A172 (cell line): ENCODE measurements at regions not wholly inside any gene's neighbourhood (a gene's known extent, or its start where the extent isn't known, plus 50 kb on each side); places are given as distances from the start of the nearest gene placed in this dataset.
"Not testable (repeated sequence)": the region's sequence is repeated elsewhere in the genome, so short reads cannot be mapped to it uniquely, and the experiment has no call there.

ENCODE experiments used
- DNase-seq: peaks from one replicate; pipeline ENCODE4 v3.0.0-alpha.2; 2015; ENCODE audit warnings: low spot score

DNA sequence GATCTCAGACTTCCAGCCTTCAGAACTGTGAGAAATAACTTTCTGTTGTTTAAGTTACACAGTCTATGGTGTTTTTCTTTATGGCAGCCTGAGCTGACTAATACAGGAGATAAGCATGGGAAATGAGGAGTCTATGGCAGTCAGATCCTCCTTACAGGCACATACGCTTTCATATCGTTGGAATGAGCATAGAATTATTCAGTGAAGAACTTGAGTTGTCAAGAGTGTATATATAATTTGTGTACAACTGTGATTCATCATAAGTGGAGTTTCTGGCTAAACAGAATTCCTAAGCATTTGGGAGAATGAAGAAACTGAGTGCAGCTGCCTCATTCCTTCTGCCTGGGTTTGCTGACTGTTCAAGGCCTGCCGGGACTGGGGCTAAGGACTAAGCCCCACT, 516.7 kb downstream of the ADRA2A start:
- no peak for DNase-seq

- DNase-seq = no peak
Measured at GRCh38 chr10:111595173-111595572, 518.3 kb downstream of the ADRA2A start.

GRCh38 chr10:111598433-111599059, 521.7 kb downstream of the ADRA2A start:
- peak; percentile 32 for DNase-seq

- no peak for DNase-seq
Measured at GRCh38 chr10:111599943-111600342, 523.1 kb downstream of the ADRA2A start.

DNA sequence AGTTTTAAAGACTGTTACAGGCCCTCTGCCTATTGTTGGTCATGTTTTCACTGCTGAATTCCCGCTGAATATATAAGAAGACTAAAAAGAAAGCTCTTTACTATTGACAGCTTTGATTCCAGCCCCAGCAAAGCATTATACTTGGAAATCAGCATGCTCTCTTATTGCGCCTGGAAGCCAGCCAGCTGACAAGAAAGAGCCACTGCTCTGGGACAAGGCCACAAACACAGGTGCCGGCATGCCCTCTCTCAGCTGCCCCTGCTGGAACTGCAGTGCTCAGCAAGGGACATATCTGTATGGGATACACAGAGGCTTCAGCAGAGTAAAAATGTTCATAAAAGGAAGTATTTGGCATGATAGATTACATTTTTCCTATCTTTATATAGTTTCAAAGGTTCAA, 523.9 kb downstream of the ADRA2A start:
- DNase-seq = no peak

DNA sequence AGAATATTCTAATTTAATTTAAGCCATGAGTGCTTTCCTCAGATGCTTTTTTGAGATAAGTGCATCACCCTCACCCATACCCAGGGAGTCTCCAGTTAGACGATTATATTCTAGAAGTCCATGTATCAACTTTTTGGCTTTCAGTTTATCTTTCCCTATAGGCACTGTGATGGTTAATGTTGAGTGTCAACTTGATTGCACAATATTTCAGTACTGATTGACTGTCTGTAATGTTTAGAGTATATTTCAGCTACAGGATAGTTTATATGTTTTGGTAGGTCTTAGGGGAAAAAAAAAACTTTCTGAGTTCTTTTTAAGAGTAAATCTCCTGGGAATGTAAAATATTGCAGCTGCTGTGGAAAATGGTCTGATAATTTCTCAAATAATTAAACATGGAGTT, 535.4 kb downstream of the ADRA2A start:
- DNase-seq = no peak

GRCh38 chr10:111634191-111634590, 549.4 kb downstream of the GPAM start:
- DNase-seq = no peak

DNA sequence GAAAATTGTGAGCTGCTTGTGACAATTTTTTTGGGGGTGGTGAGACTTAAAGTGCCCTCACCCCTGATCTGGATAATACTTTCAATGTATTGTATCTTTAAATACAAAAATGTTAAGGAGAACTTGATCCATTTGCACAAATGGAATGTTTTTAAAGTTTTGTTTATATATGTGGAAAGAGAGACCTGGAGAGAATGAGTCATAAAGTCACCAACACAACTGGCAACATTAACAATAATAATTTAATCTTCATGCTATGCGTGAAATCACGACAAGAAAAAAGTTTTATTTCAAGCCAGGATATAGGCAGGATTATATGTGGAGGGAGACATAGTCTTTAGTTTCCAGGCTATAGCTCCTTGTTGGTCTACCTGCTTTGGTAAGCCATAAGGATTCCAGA, 537.5 kb downstream of the GPAM start:
- no peak for DNase-seq

DNA sequence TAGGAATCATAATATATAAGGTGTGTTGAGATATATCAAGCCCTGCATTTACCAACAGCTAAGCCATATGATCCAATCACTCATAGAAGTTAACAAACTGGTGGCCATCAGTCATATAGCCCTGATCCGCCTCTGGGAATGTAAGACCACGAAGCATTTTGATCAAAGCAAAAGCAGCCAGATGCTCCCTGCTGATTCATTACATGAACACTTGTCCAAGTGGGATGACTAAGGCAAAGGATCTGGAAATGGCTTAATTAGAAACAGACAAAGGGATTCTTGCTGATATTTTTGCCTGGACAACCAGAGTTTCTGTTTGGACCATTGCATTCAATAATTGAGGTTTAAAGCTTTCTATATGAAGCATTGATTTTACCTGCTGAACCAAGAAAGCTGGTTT, 535.5 kb downstream of the GPAM start:
- DNase-seq = no peak

DNA sequence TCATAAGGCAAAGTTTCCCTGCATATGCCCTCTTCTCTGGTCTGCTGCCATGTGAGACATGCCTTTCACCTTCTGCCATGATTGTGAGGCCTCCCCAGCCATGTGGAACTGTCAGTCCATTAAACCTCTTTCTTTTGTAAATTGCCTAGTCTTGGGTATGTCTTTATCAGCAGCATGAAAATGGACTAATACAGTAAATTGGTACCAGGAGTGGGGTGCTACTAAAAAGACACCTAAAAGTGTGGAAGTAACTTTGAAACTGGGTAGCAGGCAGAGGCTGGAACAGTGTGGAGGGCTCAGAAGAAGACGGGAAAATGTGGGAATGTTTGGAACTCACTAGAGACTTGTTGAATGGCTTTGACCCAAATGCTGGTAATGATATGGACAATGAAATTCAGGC, 534.5 kb downstream of the GPAM start:
- not testable (repeated sequence) for DNase-seq

GRCh38 chr10:111650088-111650487, 533.5 kb downstream of the GPAM start:
- DNase-seq = no peak

GRCh38 chr10:111656066-111656465, 527.5 kb downstream of the GPAM start:
- DNase-seq = no peak

DNA sequence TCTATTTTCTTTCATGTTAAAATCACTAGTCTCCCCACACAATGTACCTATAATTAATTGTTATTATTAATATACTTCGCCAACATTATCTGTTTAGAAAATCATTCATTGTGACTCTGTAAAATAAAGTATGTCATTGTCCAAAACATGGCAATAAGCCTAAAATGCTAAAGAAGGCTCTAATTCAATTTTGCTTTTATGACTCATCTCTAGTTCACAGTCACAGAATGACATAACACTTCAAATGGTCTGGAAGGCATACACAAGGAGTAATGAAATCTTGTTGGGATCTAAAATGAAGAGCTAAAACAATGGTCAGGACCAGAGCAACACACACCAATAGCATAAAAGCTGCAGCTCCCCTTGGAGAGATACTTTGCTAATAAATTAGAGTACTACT, 505.8 kb downstream of the GPAM start:
- no peak for DNase-seq

DNA sequence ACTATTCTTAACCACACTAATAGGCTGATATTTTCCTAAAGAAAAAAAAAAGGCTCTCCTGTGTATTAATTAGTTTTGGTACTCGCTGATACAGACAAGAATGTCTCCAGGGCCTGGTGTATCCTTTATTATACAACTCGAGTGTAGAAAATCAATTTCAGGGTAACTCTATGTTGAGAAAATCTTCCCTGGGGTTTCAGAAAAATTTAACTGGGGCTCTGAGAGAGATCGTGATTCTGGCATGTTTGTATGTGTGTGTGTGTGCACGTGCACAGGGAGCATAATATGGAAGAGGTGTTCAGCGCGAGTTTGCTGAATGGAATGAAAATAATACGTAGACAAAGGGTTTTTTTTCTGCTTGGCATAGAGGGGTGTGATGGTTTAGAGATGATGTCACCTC, 496.8 kb downstream of the GPAM start:
- DNase-seq = no peak

- no peak for DNase-seq
Measured at GRCh38 chr10:111698711-111699110, 484.9 kb downstream of the GPAM start.

DNA sequence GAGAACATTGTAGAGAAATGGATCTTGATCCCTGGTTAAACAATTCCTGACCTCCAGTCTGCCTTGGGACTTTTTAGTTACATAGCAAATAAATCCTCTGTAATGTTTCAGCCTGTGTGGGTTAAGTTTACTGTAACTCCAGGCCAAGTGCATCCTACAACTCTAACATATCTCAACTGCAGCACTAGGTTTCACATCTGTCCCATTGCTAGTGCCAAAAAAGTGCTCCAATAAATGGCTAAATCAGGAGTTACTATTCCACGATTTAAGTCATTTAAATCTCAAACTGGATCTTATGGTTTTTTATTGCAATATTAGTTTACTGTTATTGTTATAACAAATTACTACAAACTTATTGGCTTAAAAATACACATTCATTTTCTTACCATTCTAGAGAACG, 479.6 kb downstream of the GPAM start:
- no peak for DNase-seq

DNA sequence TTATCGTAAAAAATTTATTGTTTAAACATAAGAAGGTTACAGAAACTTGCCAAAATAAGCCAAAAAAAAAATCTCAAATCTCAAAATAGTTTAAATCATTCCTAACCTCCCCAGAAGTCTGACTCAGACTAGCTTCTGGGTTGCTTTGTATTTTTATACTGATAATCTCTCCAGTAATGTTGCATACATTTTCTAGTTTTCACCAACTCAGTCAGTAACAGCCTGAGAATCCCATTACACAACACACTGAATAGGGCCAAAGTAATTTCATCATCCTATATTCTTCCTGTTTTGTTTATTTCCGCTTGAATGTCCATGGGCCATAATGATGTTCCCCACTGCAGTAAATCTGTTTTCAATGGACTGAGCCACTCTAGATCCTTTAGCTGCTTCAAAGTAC, 478.5 kb downstream of the GPAM start:
- no peak for DNase-seq

DNA sequence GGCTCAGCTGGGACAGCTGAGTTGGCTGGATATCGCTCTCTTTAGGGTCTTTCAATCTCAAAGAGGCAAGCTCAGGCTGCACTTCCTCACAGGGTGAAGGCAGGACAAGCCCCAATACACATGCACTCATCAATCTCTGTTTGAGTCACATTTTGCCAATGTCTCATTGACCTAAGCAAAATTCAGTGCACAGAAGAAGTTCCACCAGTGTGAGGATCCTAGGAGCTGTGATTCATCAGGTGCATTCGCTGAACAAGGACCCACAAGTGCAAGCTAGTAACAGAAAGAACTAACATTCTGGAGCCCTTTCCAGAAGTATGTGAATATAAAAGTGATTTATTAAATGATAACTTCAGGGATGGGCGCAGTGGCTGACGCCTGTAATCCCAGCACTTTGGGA, 477.2 kb downstream of the GPAM start:
- no peak for DNase-seq

GRCh38 chr10:111707076-111707475, 476.5 kb downstream of the GPAM start:
- no peak for DNase-seq

DNA sequence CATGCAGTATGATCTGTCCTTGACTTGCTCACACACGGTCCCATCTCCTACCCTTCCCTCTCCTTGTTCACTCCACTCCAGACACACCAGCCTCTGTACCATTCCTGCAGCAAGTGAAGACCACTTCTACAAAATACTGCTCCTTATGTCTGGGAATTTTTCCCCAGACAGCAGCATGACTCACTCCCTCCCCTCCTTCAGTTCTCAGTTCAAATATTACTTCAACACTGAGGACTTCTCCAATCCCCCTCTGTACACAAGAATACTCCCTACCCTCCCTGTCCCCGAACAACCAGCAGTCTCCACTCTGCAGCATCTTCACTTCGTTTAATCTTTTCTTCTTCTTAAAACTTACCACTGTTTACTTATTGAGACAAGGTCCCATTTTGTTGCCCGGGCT, 474.0 kb downstream of the GPAM start:
- no peak for DNase-seq

DNA sequence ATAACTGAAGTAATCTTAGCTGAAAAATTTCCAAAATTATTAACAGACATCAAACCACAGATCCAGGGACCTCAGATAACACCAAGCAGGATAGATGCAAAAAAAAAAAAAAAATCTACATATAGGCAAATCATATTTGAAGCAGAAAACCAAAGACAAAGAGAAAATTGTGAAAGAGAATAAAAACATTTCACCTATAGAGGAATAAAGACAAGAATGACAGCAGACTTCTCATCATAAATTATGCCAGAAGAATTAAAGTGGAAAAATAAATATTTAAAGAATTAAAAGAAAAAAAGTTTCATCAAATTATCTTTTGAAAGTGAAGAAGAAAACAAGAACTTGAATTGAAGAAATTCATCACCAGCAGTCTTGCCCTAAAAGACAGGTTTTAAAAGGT, 467.5 kb downstream of the GPAM start:
- no peak for DNase-seq

- no peak for DNase-seq
Measured at GRCh38 chr10:111724121-111724520, 459.4 kb downstream of the GPAM start.

GRCh38 chr10:111725050-111725449, 458.5 kb downstream of the GPAM start:
- no peak for DNase-seq

DNA sequence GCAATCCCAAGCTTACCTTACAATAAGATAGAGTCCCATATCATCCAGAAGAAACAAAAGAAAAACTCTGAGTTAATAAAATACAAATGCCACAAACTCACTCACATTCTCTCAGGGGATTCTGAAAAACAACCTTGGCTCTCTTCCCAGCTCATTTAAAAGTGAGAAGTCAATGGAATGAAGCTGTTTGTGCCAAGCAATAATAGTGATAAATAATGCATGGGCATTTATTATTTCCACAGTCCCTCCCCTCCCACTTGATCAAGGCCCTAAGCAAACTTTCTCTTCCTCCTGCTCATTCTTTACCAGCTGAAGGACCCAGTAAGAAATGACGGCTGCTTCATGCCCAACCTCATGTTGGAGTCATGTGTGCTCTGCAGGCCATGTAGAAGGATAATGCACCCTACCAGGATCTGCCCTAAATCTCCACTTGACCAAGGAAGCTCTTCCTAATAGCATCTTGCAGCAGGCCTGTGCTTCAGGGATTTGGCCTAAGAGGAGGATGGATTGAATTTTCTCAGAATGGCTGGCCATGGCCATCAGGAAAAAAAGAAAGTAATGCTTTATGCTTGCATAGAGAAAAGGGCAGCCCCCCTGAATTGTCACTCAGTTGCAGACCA, 451.3 kb downstream of the GPAM start:
- no peak for DNase-seq
